Activated naive CD8-positive, alpha-beta T cell treated with anti-CD3 and anti-CD28 coated beads, Interleukin-2, amount 50 U/mL, for 24 hours (primary cell): ENCODE measurements at regions not wholly inside any gene's neighbourhood (a gene's known extent, or its start where the extent isn't known, plus 50 kb on each side); places are given as distances from the start of the nearest gene placed in this dataset.

Experiments
- ATAC-seq: fragments of 150-1000 bp; cut with Tn5 transposase; one replicate; pipeline ENCODE4 v1.10.0; 2021
- DNase-seq: peaks from one replicate; pipeline ENCODE4 v3.0.0; 2021
- H3K27ac Mint-ChIP-seq: one replicate; pipeline ENCODE4 v1.8.0; 2021; ENCODE audit warnings: mild to moderate bottlenecking, mixed read lengths
- H3K27me3 Mint-ChIP-seq: one replicate; pipeline ENCODE4 v1.8.0; 2021; ENCODE audit warnings: mixed read lengths
- H3K36me3 Mint-ChIP-seq: one replicate; pipeline ENCODE4 v1.8.0; 2021; ENCODE audit warnings: low read depth, mixed read lengths
- H3K4me1 Mint-ChIP-seq: one replicate; pipeline ENCODE4 v1.8.0; 2021; ENCODE audit warnings: mixed read lengths
- H3K4me3 Mint-ChIP-seq: one replicate; pipeline ENCODE4 v1.8.0; 2021; ENCODE audit warnings: mild to moderate bottlenecking, moderate library complexity, mixed read lengths
- H3K9me3 Mint-ChIP-seq: one replicate; pipeline ENCODE4 v1.8.0; 2021; ENCODE audit warnings: mixed read lengths

GRCh38 chr15:53297828-53298227, 461.6 kb downstream of the WDR72 start:
- H3K27me3 Mint-ChIP-seq: no peaks in the 10 kb centered on the region
- ATAC-seq: no peak
- H3K4me3 Mint-ChIP-seq: no peak overlapping the region
- H3K36me3 Mint-ChIP-seq: no peaks in the 10 kb centered on the region
- DNase-seq: no peak
- no peak overlapping the region for H3K27ac Mint-ChIP-seq
- no peaks in the 10 kb centered on the region for H3K4me1 Mint-ChIP-seq
- H3K9me3 Mint-ChIP-seq: no peaks in the 10 kb centered on the region

GRCh38 chr15:53296603-53297002, 462.9 kb downstream of the WDR72 start:
- no peak overlapping the region for H3K4me3 Mint-ChIP-seq
- no peaks in the 10 kb centered on the region for H3K4me1 Mint-ChIP-seq
- no peaks in the 10 kb centered on the region for H3K9me3 Mint-ChIP-seq
- DNase-seq (no peak), ATAC-seq (no peak)
- no peaks in the 10 kb centered on the region for H3K27me3 Mint-ChIP-seq
- no peak overlapping the region for H3K27ac Mint-ChIP-seq
- H3K36me3 Mint-ChIP-seq: no peaks in the 10 kb centered on the region

GRCh38 chr15:53295574-53295973, 463.9 kb downstream of the WDR72 start:
- no peak for DNase-seq
- Mint-ChIP-seq H3K27ac (no peak overlapping the region), H3K4me3 (no peak overlapping the region), H3K36me3 (no peaks in the 10 kb centered on the region), H3K27me3 (peaks cover 2% of the 10 kb centered on the region), H3K4me1 (no peaks in the 10 kb centered on the region), H3K9me3 (no peaks in the 10 kb centered on the region)
- ATAC-seq: no peak

- Mint-ChIP-seq H3K4me3 (no peak overlapping the region), H3K36me3 (no peaks in the 10 kb centered on the region), H3K27ac (no peak overlapping the region), H3K27me3 (peaks cover 2% of the 10 kb centered on the region), H3K9me3 (no peaks in the 10 kb centered on the region), H3K4me1 (no peaks in the 10 kb centered on the region)
- DNase-seq (no peak), ATAC-seq (no peak)
Observed at GRCh38 chr15:53288542-53288941, 470.9 kb downstream of the WDR72 start.

GRCh38 chr15:53274630-53275029, 484.5 kb upstream of the ONECUT1 start:
- Mint-ChIP-seq H3K36me3 (no peaks in the 10 kb centered on the region), H3K27ac (no peak overlapping the region), H3K27me3 (peaks cover 2% of the 10 kb centered on the region), H3K9me3 (peaks cover 4% of the 10 kb centered on the region), H3K4me1 (no peaks in the 10 kb centered on the region), H3K4me3 (no peak overlapping the region)
- DNase-seq (no peak), ATAC-seq (no peak)

- Mint-ChIP-seq H3K36me3 (no peaks in the 10 kb centered on the region), H3K4me3 (no peak overlapping the region), H3K9me3 (peaks cover 4% of the 10 kb centered on the region), H3K27me3 (peaks cover 2% of the 10 kb centered on the region), H3K4me1 (no peaks in the 10 kb centered on the region), H3K27ac (no peak overlapping the region)
- ATAC-seq (no peak), DNase-seq (no peak)
Observed at GRCh38 chr15:53272116-53272515, 482.0 kb upstream of the ONECUT1 start.

- DNase-seq: no peak
- no peaks in the 10 kb centered on the region for H3K36me3 Mint-ChIP-seq
- no peaks in the 10 kb centered on the region for H3K4me1 Mint-ChIP-seq
- H3K27me3 Mint-ChIP-seq: no peaks in the 10 kb centered on the region
- ATAC-seq: no peak
- no peak overlapping the region for H3K4me3 Mint-ChIP-seq
- H3K27ac Mint-ChIP-seq: no peak overlapping the region
- H3K9me3 Mint-ChIP-seq: no peaks in the 10 kb centered on the region
Observed at GRCh38 chr15:53266176-53266575, 476.0 kb upstream of the ONECUT1 start.

GRCh38 chr15:53260647-53261046, 470.5 kb upstream of the ONECUT1 start:
- Mint-ChIP-seq H3K9me3 (no peaks in the 10 kb centered on the region), H3K4me1 (no peaks in the 10 kb centered on the region), H3K27me3 (no peaks in the 10 kb centered on the region), H3K27ac (no peak overlapping the region), H3K4me3 (no peak overlapping the region), H3K36me3 (no peaks in the 10 kb centered on the region)
- DNase-seq (no peak), ATAC-seq (no peak)

- Mint-ChIP-seq H3K27me3 (no peaks in the 10 kb centered on the region), H3K36me3 (no peaks in the 10 kb centered on the region), H3K4me3 (no peak overlapping the region), H3K27ac (no peak overlapping the region), H3K9me3 (no peaks in the 10 kb centered on the region), H3K4me1 (no peaks in the 10 kb centered on the region)
- ATAC-seq (no peak), DNase-seq (no peak)
Observed at GRCh38 chr15:53256457-53256856, 466.3 kb upstream of the ONECUT1 start.

GRCh38 chr15:53256043-53256442, 465.9 kb upstream of the ONECUT1 start:
- H3K36me3 Mint-ChIP-seq: no peaks in the 10 kb centered on the region
- H3K27me3 Mint-ChIP-seq: no peaks in the 10 kb centered on the region
- H3K9me3 Mint-ChIP-seq: no peaks in the 10 kb centered on the region
- no peak overlapping the region for H3K4me3 Mint-ChIP-seq
- DNase-seq (no peak), ATAC-seq (no peak)
- no peak overlapping the region for H3K27ac Mint-ChIP-seq
- H3K4me1 Mint-ChIP-seq: no peaks in the 10 kb centered on the region

GRCh38 chr15:53251996-53252395, 461.9 kb upstream of the ONECUT1 start:
- Mint-ChIP-seq H3K27ac (no peak overlapping the region), H3K36me3 (no peaks in the 10 kb centered on the region), H3K9me3 (no peaks in the 10 kb centered on the region), H3K4me3 (no peak overlapping the region), H3K27me3 (no peaks in the 10 kb centered on the region), H3K4me1 (no peaks in the 10 kb centered on the region)
- DNase-seq (no peak), ATAC-seq (no peak)

- H3K4me1 Mint-ChIP-seq: no peaks in the 10 kb centered on the region
- no peak overlapping the region for H3K27ac Mint-ChIP-seq
- H3K4me3 Mint-ChIP-seq: no peak overlapping the region
- no peaks in the 10 kb centered on the region for H3K36me3 Mint-ChIP-seq
- ATAC-seq (no peak), DNase-seq (no peak)
- H3K27me3 Mint-ChIP-seq: no peaks in the 10 kb centered on the region
- no peaks in the 10 kb centered on the region for H3K9me3 Mint-ChIP-seq
Observed at GRCh38 chr15:53251523-53251922, 461.4 kb upstream of the ONECUT1 start.

- Mint-ChIP-seq H3K4me1 (no peaks in the 10 kb centered on the region), H3K27ac (no peak overlapping the region), H3K27me3 (no peaks in the 10 kb centered on the region), H3K9me3 (no peaks in the 10 kb centered on the region), H3K4me3 (no peak overlapping the region), H3K36me3 (no peaks in the 10 kb centered on the region)
- DNase-seq: no peak
- no peak for ATAC-seq
Observed at GRCh38 chr15:53247041-53247708, 457.0 kb upstream of the ONECUT1 start.

- DNase-seq (no peak), ATAC-seq (no peak)
- H3K36me3 Mint-ChIP-seq: no peaks in the 10 kb centered on the region
Observed at GRCh38 chr15:53246404-53246803, 456.3 kb upstream of the ONECUT1 start.

GRCh38 chr15:53233801-53234200, 443.7 kb upstream of the ONECUT1 start:
- H3K27ac Mint-ChIP-seq: no peak overlapping the region
- no peak for DNase-seq

More at GRCh38 chr15:53246404-53246803, 456.3 kb upstream of the ONECUT1 start:
- Mint-ChIP-seq H3K4me1 (no peaks in the 10 kb centered on the region), H3K9me3 (no peaks in the 10 kb centered on the region), H3K27me3 (no peaks in the 10 kb centered on the region), H3K27ac (no peak overlapping the region), H3K4me3 (no peak overlapping the region)

GRCh38 chr15:53230473-53230872, 440.3 kb upstream of the ONECUT1 start:
- no peaks in the 10 kb centered on the region for H3K4me1 Mint-ChIP-seq
- no peaks in the 10 kb centered on the region for H3K36me3 Mint-ChIP-seq
- no peaks in the 10 kb centered on the region for H3K27me3 Mint-ChIP-seq
- no peaks in the 10 kb centered on the region for H3K9me3 Mint-ChIP-seq
- H3K27ac Mint-ChIP-seq: no peak overlapping the region
- no peak for ATAC-seq
- H3K4me3 Mint-ChIP-seq: no peak overlapping the region
- no peak for DNase-seq

More at GRCh38 chr15:53233801-53234200, 443.7 kb upstream of the ONECUT1 start:
- H3K9me3 Mint-ChIP-seq: no peaks in the 10 kb centered on the region
- no peak overlapping the region for H3K4me3 Mint-ChIP-seq
- H3K36me3 Mint-ChIP-seq: no peaks in the 10 kb centered on the region
- ATAC-seq: no peak
- no peaks in the 10 kb centered on the region for H3K4me1 Mint-ChIP-seq
- no peaks in the 10 kb centered on the region for H3K27me3 Mint-ChIP-seq
